ENCODE measurements at regions not wholly inside any gene's neighbourhood (a gene's known extent, or its start where the extent isn't known, plus 50 kb on each side); places are given as distances from the start of the nearest gene placed in this dataset.

DNA sequence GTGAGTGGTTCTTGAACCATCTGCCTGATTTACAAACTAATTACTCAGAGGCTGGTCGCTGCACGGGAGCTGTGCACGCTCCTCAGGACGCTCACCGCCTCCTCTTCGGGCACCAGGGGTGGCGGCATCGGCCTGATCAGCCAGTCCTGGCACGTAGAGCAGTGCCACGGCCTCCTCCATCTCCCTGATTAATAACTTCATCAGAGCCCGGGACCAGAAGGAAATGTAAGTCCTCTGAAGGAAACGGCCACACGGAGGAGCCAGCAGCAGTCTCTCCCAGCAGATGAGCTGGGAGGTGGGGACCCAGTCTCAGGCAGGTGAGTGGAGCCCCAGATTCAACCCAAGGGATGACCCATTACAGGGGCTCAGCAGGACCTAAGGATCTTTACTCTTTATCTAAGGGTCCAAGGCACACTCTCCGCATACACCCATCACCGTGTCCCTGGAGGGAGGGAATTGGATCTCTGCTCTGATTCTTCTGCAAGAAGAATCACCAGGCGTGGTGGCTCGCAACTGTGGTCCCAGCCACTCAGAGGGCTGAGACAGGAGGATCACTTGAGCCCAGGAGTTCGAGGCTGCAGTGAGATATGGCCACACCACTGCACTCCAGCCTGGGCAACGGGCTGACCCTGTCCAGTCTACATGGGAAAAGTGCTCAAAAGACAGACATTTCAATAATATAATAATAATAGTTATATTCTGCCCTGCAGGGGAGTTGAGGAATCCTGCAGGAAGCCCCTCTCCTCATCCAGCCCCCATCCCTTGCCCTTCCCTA, 366.5 kb downstream of the SEC14L1 start:
- under 1% methylated on average over 19 of the region's 19 CpGs for WGBS (ENCODE audit: insufficient coverage, low coverage, missing lambda C conversion rate)
- peaks cover 4% of the 10 kb centered on the region; the same call in 1 of the 2 replicates for H4K20me1 ChIP-seq (replicated peaks; ENCODE audit: control insufficient read depth, insufficient read depth, low read length)
- peaks cover 0 to 8% of the 10 kb centered on the region in 2 experiments; a peak in 2 of 5 replicates for H3K4me1 ChIP-seq (replicated peaks in 1 of 2; ENCODE audit: control insufficient read depth in 2 of 2, insufficient read depth in 2 of 2, low read length in 2 of 2)
- no peaks in the 10 kb centered on the region for H3K36me3 ChIP-seq (ENCODE audit: control insufficient read depth, insufficient read depth, low read length)
- no TSS peak for BruUV-seq (replicated peaks)
- FAIRE-seq: no peak
- ATAC-seq: peak; percentile 53
- intact Hi-C loops (cut with micrococcal nuclease): no loop called here
- H3K4me3 ChIP-seq: no peak overlapping the region
- in situ Hi-C loops (cut with MboI): no loop called here
- H2AFZ ChIP-seq (ENCODE audit: low read depth, low read length): no peak overlapping the region
- H3K9ac ChIP-seq (ENCODE audit: insufficient read depth in 1 of 2, low read depth in 2 of 2, low read length in 2 of 2): no peak overlapping the region
- no peaks in the 10 kb centered on the region for H3K79me2 ChIP-seq (ENCODE audit: control insufficient read depth, insufficient read depth, low read length)
- no peaks in the 10 kb centered on the region for H3K9me3 ChIP-seq (replicated peaks; ENCODE audit: control insufficient read depth, insufficient read depth, low read depth, low read length)
- no peak overlapping the region for H3K4me2 ChIP-seq (ENCODE audit: insufficient read depth, low read length)
- H3K27ac ChIP-seq (ENCODE audit: extremely low read depth, low read depth, low read length): no peak overlapping the region
- ChIA-PET POLR2A (interaction anchor here (0.6 kb wide), 1 partner anchor 103 kb away, joined by 3 read pairs; no protein-coding TSS in a partner anchor), CTCF (ENCODE audit: low intra/inter-chr PET ratio) (no interaction called here)
- H3K9me1 ChIP-seq (ENCODE audit: control insufficient read depth, insufficient read depth, low read length): no peaks in the 10 kb centered on the region
- DNase-seq (ENCODE audit: extremely low read depth in 1 of 4, low spot score in 3 of 4): no peak
- peaks cover 10 to 53% of the 10 kb centered on the region in 2 experiments for H3K27me3 ChIP-seq (ENCODE audit: control insufficient read depth in 2 of 2, insufficient read depth in 2 of 2, low read length in 2 of 2)
- TF ChIP-seq EGR1 (conservative IDR thresholded peaks at IDR 0.05): no peak
- TF ChIP-seq, protein P1, sequence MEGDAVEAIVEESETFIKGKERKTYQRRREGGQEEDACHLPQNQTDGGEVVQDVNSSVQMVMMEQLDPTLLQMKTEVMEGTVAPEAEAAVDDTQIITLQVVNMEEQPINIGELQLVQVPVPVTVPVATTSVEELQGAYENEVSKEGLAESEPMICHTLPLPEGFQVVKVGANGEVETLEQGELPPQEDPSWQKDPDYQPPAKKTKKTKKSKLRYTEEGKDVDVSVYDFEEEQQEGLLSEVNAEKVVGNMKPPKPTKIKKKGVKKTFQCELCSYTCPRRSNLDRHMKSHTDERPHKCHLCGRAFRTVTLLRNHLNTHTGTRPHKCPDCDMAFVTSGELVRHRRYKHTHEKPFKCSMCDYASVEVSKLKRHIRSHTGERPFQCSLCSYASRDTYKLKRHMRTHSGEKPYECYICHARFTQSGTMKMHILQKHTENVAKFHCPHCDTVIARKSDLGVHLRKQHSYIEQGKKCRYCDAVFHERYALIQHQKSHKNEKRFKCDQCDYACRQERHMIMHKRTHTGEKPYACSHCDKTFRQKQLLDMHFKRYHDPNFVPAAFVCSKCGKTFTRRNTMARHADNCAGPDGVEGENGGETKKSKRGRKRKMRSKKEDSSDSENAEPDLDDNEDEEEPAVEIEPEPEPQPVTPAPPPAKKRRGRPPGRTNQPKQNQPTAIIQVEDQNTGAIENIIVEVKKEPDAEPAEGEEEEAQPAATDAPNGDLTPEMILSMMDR (IDR thresholded peaks at IDR 0.05 in 2 of 3, conservative IDR thresholded peaks at IDR 0.05 in 1 of 3; ENCODE audit: insufficient read depth in 2 of 3, low read depth in 1 of 3, low read length in 3 of 3): peak in 2 of 3 experiments; percentile 30 to 33; a peak in 2 of 6 replicates
- no peak for TF ChIP-seq ZNF785 (CRISPR knock-in tag; IDR thresholded peaks at IDR 0.05)
- no peak for TF ChIP-seq SRSF1 (IDR thresholded peaks at IDR 0.05; ENCODE audit: low read depth, low read length)
- TF ChIP-seq POLR2B (IDR thresholded peaks at IDR 0.05; ENCODE audit: low read depth, partially characterized antibody): no peak
- peak in 1 of 2 experiments; percentile 38; a peak in 2 of 4 replicates for TF ChIP-seq RAD21 (CRISPR knock-in tag; conservative IDR thresholded peaks at IDR 0.05 in 1 of 2, IDR thresholded peaks at IDR 0.05 in 1 of 2)
- TF ChIP-seq TCF15 (CRISPR knock-in tag; IDR thresholded peaks at IDR 0.05): no peak
- TF ChIP-seq GMEB1 (CRISPR knock-in tag; IDR thresholded peaks at IDR 0.05): no peak
- TF ChIP-seq, protein P2, sequence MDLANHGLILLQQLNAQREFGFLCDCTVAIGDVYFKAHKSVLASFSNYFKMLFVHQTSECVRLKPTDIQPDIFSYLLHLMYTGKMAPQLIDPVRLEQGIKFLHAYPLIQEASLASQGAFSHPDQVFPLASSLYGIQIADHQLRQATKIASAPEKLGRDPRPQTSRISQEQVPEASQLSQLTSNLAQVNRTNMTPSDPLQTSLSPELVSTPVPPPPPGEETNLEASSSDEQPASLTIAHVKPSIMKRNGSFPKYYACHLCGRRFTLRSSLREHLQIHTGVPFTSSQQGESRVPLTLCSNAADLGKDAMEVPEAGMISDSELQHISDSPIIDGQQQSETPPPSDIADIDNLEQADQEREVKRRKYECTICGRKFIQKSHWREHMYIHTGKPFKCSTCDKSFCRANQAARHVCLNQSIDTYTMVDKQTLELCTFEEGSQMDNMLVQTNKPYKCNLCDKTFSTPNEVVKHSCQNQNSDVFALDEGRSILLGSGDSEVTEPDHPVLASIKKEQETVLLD (IDR thresholded peaks at IDR 0.05): no peak
- no peak for TF ChIP-seq MCM3 (IDR thresholded peaks at IDR 0.05)
- TF ChIP-seq, protein P3, sequence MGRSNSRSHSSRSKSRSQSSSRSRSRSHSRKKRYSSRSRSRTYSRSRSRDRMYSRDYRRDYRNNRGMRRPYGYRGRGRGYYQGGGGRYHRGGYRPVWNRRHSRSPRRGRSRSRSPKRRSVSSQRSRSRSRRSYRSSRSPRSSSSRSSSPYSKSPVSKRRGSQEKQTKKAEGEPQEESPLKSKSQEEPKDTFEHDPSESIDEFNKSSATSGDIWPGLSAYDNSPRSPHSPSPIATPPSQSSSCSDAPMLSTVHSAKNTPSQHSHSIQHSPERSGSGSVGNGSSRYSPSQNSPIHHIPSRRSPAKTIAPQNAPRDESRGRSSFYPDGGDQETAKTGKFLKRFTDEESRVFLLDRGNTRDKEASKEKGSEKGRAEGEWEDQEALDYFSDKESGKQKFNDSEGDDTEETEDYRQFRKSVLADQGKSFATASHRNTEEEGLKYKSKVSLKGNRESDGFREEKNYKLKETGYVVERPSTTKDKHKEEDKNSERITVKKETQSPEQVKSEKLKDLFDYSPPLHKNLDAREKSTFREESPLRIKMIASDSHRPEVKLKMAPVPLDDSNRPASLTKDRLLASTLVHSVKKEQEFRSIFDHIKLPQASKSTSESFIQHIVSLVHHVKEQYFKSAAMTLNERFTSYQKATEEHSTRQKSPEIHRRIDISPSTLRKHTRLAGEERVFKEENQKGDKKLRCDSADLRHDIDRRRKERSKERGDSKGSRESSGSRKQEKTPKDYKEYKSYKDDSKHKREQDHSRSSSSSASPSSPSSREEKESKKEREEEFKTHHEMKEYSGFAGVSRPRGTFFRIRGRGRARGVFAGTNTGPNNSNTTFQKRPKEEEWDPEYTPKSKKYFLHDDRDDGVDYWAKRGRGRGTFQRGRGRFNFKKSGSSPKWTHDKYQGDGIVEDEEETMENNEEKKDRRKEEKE (IDR thresholded peaks at IDR 0.05; ENCODE audit: borderline replicate concordance in 1 of 2, control insufficient read depth in 1 of 2, low read depth in 2 of 2, low read length in 1 of 2): no peak
